Neuronal stem cell (in vitro differentiated cells): ENCODE measurements at regions not wholly inside any gene's neighbourhood (a gene's known extent, or its start where the extent isn't known, plus 50 kb on each side); places are given as distances from the start of the nearest gene placed in this dataset.

Experiments used
- DNase-seq: peaks from one replicate; pipeline ENCODE4 v3.0.0-alpha.2; 2013; ENCODE audit warnings: low spot score
- H2AFZ ChIP-seq: one replicate; pipeline ENCODE4 v1.6.1; 2013; ENCODE audit warnings: mild to moderate bottlenecking, low read length, inconsistent platforms
- H2AK5ac ChIP-seq: 2 replicates; pipeline ENCODE4 v1.6.1; 2013; ENCODE audit warnings: low read depth, mild to moderate bottlenecking, inconsistent platforms, low read length, moderate library complexity, mixed read lengths
- H2BK120ac ChIP-seq: 2 replicates; pipeline ENCODE4 v1.6.1; 2013; ENCODE audit warnings: low read depth, mild to moderate bottlenecking, inconsistent platforms, low read length, moderate library complexity, mixed read lengths
- H2BK12ac ChIP-seq: one replicate; pipeline ENCODE4 v1.6.1; 2013; ENCODE audit warnings: low read length, inconsistent platforms
- H2BK15ac ChIP-seq: 2 replicates; pipeline ENCODE4 v1.6.1; 2013; ENCODE audit warnings: mild to moderate bottlenecking, low read length, inconsistent platforms, mixed read lengths
- H2BK5ac ChIP-seq: one replicate; pipeline ENCODE4 v1.6.1; 2013; ENCODE audit warnings: inconsistent platforms, mild to moderate bottlenecking, low read length, moderate library complexity
- H3K14ac ChIP-seq: one replicate; pipeline ENCODE4 v1.6.1; 2013; ENCODE audit warnings: low read length, inconsistent platforms
- H3K18ac ChIP-seq: 2 replicates; pipeline ENCODE4 v1.6.1; 2013; ENCODE audit warnings: low read length, inconsistent platforms
- H3K23ac ChIP-seq: 2 replicates; pipeline ENCODE4 v1.6.1; 2013; ENCODE audit warnings: low read depth, mild to moderate bottlenecking, mixed read lengths, low read length, inconsistent platforms; ENCODE audit not compliant: poor library complexity
- H3K27ac ChIP-seq: replicated peaks from 3 replicates; pipeline ENCODE4 v1.5.1; 2013; ENCODE audit warnings: low read length, inconsistent platforms
- H3K27me3 ChIP-seq, 3 experiments: 2 replicates each; pipeline ENCODE4 v1.6.1; 2013; ENCODE audit warnings: low read length in 3 of 3, mild to moderate bottlenecking in 2 of 3, inconsistent platforms in 1 of 3, low read depth in 1 of 3, mixed read lengths in 1 of 3, moderate library complexity in 1 of 3; ENCODE audit not compliant: control insufficient read depth in 3 of 3, insufficient read depth in 3 of 3
- H3K36me3 ChIP-seq, 2 donors: replicated peaks in 1 of 2; 2 replicates each; pipeline ENCODE4 v1.6.1; 2013; ENCODE audit warnings: low read length in 2 of 2; ENCODE audit not compliant: control insufficient read depth in 2 of 2, insufficient read depth in 2 of 2
- H3K4ac ChIP-seq: 2 replicates; pipeline ENCODE4 v1.6.1; 2013; ENCODE audit warnings: inconsistent platforms, mild to moderate bottlenecking, low read length, moderate library complexity
- H3K4me1 ChIP-seq, 2 donors: 1 replicate in 1 of 2; 2 replicates in 1 of 2; pipeline ENCODE4 v1.6.1; 2013; ENCODE audit warnings: low read length in 2 of 2, low read depth in 1 of 2; ENCODE audit not compliant: control insufficient read depth in 2 of 2, insufficient read depth in 1 of 2
- H3K4me2 ChIP-seq: one replicate; pipeline ENCODE4 v1.6.1; 2013; ENCODE audit warnings: mild to moderate bottlenecking, low read length, inconsistent platforms; ENCODE audit not compliant: insufficient read depth, poor library complexity, severe bottlenecking
- H3K4me3 ChIP-seq, 2 donors: 2 replicates each; pipeline ENCODE4 v1.5.1; 2013; ENCODE audit warnings: low read length in 2 of 2, mild to moderate bottlenecking in 2 of 2, inconsistent platforms in 1 of 2, moderate library complexity in 1 of 2
- H3K79me1 ChIP-seq: one replicate; pipeline ENCODE4 v1.6.1; 2013; ENCODE audit warnings: low read depth, mild to moderate bottlenecking, inconsistent platforms, low read length, moderate library complexity
- H3K9ac ChIP-seq: one replicate; pipeline ENCODE4 v1.6.1; 2013; ENCODE audit warnings: mild to moderate bottlenecking, low read depth, low read length, inconsistent platforms; ENCODE audit not compliant: poor library complexity
- H3K9me3 ChIP-seq, 2 donors: replicated peaks in 1 of 2; 2 replicates each; pipeline versions ENCODE3 to v1.6.1; 2013; ENCODE audit warnings: low read length in 2 of 2, mild to moderate bottlenecking in 2 of 2, inconsistent platforms in 1 of 2, low read depth in 1 of 2, mixed read lengths in 1 of 2, moderate library complexity in 1 of 2; ENCODE audit not compliant: control insufficient read depth in 2 of 2, insufficient read depth in 1 of 2
- H4K8ac ChIP-seq: one replicate; pipeline ENCODE4 v1.6.1; 2013; ENCODE audit warnings: low read depth, mild to moderate bottlenecking, inconsistent platforms, low read length, moderate library complexity
- H4K91ac ChIP-seq: one replicate; pipeline ENCODE4 v1.6.1; 2013; ENCODE audit warnings: low read length, low read depth, mild to moderate bottlenecking, inconsistent platforms; ENCODE audit not compliant: poor library complexity
- WGBS, 2 donors: extraction: QIAGEN DNeasy Blood & Tissue Kit; methylation state at CpG; one replicate each; pipeline ENCODE4 v1.1.7; 2013; ENCODE audit warnings: missing lambda C conversion rate in 2 of 2, mixed read lengths in 1 of 2; ENCODE audit not compliant: insufficient read length in 2 of 2, insufficient replicate concordance in 1 of 2; ENCODE audit errors: extremely low coverage in 2 of 2; 5-methylcytosine and 5-hydroxymethylcytosine counted together

DNA sequence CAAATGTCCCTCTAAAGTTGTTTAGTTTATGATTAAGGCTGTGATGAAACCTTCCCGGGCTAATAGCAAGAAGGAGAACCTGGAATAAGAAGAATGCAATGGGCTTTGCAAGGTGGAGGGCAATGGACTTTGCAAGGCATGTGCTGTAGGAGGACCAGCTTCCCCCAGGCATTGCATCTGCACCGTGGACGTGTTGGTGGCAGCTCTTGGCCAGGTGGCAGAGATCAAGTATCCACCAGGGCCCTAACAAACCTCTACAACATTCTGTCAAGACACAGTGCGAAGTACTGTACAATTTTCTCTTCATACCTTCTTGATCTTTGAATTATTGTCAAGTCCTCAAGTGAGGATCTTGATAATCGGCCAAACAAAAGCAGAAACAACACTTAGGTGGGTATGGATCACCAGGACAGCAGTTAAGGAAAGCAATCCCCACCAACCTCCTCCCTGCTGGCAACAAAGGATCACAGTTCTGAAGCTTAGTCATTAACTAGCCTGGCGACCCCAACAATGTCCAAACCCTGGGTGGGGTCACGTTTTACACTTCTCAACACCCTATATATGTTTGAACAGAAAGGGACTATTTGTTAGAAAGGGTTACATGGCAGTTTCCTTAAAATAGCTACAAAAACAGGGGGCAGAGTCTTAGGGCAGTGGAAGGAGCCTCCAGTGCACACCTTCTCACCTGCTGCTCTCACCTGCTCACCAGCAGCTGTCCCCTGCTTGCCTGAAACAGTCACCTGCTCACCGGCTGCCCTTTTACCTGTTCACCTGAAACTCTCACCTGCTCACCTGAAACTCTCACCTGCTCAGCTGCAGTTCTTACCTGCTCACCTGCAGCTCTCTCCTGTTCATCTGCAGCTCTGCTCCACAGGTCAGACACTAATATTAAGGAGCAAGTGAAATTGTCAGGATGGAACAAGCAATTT is 137.9 kb upstream of the LIPC start:
- Histone ChIP-seq H3K14ac (no peak overlapping the region), H3K9ac (no peak overlapping the region), H2BK5ac (no peak overlapping the region), H3K27me3 (no peaks in the 10 kb centered on the region), H2BK120ac (no peak overlapping the region), H3K4me3 (no peak overlapping the region), H3K4me1 (peaks cover 0 to 6% of the 10 kb centered on the region in 2 donors), H4K91ac (no peak overlapping the region), H4K8ac (no peak overlapping the region), H3K4ac (no peak overlapping the region), H3K36me3 (no peaks in the 10 kb centered on the region), H2AFZ (no peak overlapping the region), H3K79me1 (no peaks in the 10 kb centered on the region), H3K9me3 (peaks cover 3 to 19% of the 10 kb centered on the region in 2 donors), H2AK5ac (no peak overlapping the region), H3K4me2 (no peak overlapping the region), H2BK12ac (no peak overlapping the region), H3K23ac (no peak overlapping the region), H2BK15ac (no peak overlapping the region), H3K27ac (no peak overlapping the region), H3K18ac (no peak overlapping the region)
- no CpG with 5 or more reads among the region's 8 CpGs for WGBS, 2 donors
- DNase-seq = no peak

DNA sequence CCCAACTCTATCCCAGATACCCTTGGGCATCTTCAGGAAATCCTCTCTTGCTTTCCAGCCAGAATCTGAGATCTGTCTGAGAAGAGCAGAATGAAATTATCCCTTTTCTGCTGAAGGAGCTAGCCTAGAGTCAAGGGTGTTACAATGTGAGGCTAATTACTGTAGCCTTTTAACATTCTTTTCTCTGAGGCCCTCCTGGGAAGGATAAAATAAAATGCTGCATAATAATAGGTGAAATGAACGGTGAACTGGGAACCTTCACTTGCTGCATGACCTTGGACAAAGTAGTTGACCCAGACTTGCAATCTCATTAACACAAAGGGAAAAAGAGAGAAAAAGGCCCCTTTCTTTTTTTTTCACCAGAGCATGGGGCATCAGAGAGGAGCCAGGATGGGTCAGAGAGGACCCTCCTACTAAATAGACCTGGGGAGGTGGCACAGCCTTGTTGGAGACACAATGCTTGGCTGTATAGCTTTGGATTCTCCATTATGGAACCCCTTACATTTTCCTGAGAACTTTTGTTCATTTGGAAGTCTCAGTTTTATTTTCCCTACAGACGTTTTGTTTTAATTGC is 137.0 kb upstream of the LIPC start:
- peaks cover 3 to 19% of the 10 kb centered on the region in 2 donors for H3K9me3 ChIP-seq
- no CpG with 5 or more reads among the region's 2 CpGs for WGBS, 2 donors
- H3K4me2 ChIP-seq = no peak overlapping the region
- H2BK12ac ChIP-seq = no peak overlapping the region
- no peak overlapping the region for H2AFZ ChIP-seq
- H2AK5ac ChIP-seq = no peak overlapping the region
- H3K18ac ChIP-seq = no peak overlapping the region
- peaks cover 0 to 6% of the 10 kb centered on the region in 2 donors for H3K4me1 ChIP-seq
- H3K27ac ChIP-seq = no peak overlapping the region
- H3K14ac ChIP-seq = no peak overlapping the region
- H4K91ac ChIP-seq = no peak overlapping the region
- no peak overlapping the region for H3K23ac ChIP-seq
- no peak overlapping the region for H3K4ac ChIP-seq
- H3K9ac ChIP-seq = no peak overlapping the region
- H4K8ac ChIP-seq = no peak overlapping the region
- H3K36me3 ChIP-seq = no peaks in the 10 kb centered on the region
- no peak overlapping the region for H2BK5ac ChIP-seq
- no peaks in the 10 kb centered on the region for H3K79me1 ChIP-seq
- no peak overlapping the region for H3K4me3 ChIP-seq
- no peaks in the 10 kb centered on the region for H3K27me3 ChIP-seq
- H2BK120ac ChIP-seq = no peak overlapping the region
- no peak overlapping the region for H2BK15ac ChIP-seq
- DNase-seq = no peak

DNA sequence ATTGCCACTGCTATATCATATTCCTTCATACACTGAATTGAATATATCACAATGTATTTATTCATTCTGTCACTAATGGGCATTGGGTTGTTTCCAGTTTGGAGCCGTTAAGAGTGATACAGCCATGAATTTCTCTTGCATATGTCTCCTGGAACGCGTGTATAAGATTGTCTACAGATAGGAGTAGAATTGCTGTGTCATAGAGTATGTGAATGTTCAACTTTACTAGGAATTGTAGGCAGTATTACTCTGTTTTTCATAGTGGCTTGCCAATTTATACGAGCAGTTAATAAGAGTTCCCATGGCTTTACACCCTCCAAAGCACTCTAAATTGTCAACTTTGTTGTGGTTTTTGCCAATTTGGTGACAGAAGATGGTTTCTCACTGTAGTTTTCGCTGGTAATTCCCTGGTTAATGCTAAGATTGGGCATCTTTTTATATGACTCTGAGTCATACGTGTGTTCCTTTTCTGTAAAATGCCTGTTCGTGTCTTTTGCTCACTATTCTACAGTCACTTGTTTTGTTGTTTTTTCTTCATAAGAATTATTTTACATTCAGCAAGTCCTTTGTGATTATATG is 136.1 kb upstream of the LIPC start:
- Histone ChIP-seq H4K91ac (no peak overlapping the region), H2BK15ac (no peak overlapping the region), H3K4ac (no peak overlapping the region), H3K4me3 (no peak overlapping the region), H3K27me3 (no peaks in the 10 kb centered on the region), H3K4me2 (no peak overlapping the region), H2AK5ac (no peak overlapping the region), H2BK5ac (no peak overlapping the region), H4K8ac (no peak overlapping the region), H3K79me1 (no peaks in the 10 kb centered on the region), H3K9me3 (peaks cover 5 to 19% of the 10 kb centered on the region in 2 donors), H2BK120ac (no peak overlapping the region), H3K18ac (no peak overlapping the region), H3K4me1 (peaks cover 0 to 6% of the 10 kb centered on the region in 2 donors), H3K36me3 (no peaks in the 10 kb centered on the region), H2BK12ac (no peak overlapping the region), H3K27ac (no peak overlapping the region), H3K23ac (no peak overlapping the region), H3K14ac (no peak overlapping the region), H3K9ac (no peak overlapping the region), H2AFZ (no peak overlapping the region)
- WGBS, 2 donors = no CpG with 5 or more reads among the region's 7 CpGs
- no peak for DNase-seq

DNA sequence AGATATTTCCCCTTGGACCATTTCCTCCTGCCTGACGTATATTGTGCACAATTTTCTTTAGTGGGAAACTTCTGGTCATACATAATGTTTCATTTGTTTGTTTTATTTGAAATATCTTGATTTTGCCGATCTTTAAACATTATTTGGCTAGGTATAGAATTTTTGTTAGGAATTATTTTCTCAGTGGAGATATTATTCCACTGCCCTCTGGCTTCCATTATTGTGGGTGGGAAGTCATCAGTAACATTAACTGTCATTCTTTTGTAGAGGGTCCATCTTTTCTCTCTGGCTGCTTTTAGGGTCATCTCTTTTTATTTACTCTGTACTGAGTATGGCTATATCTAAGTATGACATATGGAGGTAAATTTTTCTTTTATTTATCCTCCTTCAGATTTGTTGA is 135.5 kb upstream of the LIPC start:
- no peak overlapping the region for H3K4ac ChIP-seq
- H2BK12ac ChIP-seq = no peak overlapping the region
- H3K23ac ChIP-seq = no peak overlapping the region
- no peak overlapping the region for H3K4me2 ChIP-seq
- H3K4me1 ChIP-seq = peaks cover 0 to 6% of the 10 kb centered on the region in 2 donors
- no peak overlapping the region for H2BK5ac ChIP-seq
- no peak overlapping the region for H2AFZ ChIP-seq
- H3K36me3 ChIP-seq = no peaks in the 10 kb centered on the region
- no peaks in the 10 kb centered on the region for H3K79me1 ChIP-seq
- no peak overlapping the region for H3K9ac ChIP-seq
- no peak overlapping the region for H4K91ac ChIP-seq
- DNase-seq = no peak
- H3K14ac ChIP-seq = no peak overlapping the region
- no peak overlapping the region for H3K18ac ChIP-seq
- peaks cover 5 to 19% of the 10 kb centered on the region in 2 donors for H3K9me3 ChIP-seq
- H4K8ac ChIP-seq = no peak overlapping the region
- H3K27me3 ChIP-seq = no peaks in the 10 kb centered on the region
- no peak overlapping the region for H2BK120ac ChIP-seq
- no peak overlapping the region for H3K4me3 ChIP-seq
- no peak overlapping the region for H2AK5ac ChIP-seq
- H2BK15ac ChIP-seq = no peak overlapping the region
- no peak overlapping the region for H3K27ac ChIP-seq
- no CpG with 5 or more reads among the region's 2 CpGs for WGBS, 2 donors
